ENCODE measurements at regions not wholly inside any gene's neighbourhood (a gene's known extent, or its start where the extent isn't known, plus 50 kb on each side); places are given as distances from the start of the nearest gene placed in this dataset.

- no peak for TF ChIP-seq CTCF (IDR thresholded peaks at IDR 0.05; ENCODE audit: low read depth, low read length)
- DNase-seq (ENCODE audit: extremely low read depth, low read depth): no peak
These were observed 267.0 kb upstream of the MAF start for GRCh38 chr16:79867425-79867997.

DNA sequence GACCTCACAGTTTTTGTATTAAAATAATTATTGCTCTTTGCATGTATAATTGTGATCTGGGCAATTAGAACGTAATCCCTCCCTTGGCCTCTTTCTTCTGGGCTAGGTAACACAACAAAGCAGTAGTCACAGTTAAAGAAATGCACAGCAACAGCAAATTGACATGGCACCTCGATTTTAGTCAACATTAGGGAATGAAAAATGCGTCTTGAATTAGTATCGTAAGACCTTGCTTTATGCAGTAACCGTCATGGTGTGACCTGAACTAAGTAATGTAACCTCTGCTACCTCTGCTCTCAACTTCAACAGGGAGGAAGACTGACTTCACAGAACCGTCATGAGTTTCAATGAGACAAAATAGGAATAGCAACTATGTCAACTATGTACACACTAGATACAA lies 265.4 kb upstream of the MAF start:
- no peak for TF ChIP-seq CTCF (IDR thresholded peaks at IDR 0.05; ENCODE audit: low read depth, low read length)
- no peak for DNase-seq (ENCODE audit: extremely low read depth, low read depth)

DNA sequence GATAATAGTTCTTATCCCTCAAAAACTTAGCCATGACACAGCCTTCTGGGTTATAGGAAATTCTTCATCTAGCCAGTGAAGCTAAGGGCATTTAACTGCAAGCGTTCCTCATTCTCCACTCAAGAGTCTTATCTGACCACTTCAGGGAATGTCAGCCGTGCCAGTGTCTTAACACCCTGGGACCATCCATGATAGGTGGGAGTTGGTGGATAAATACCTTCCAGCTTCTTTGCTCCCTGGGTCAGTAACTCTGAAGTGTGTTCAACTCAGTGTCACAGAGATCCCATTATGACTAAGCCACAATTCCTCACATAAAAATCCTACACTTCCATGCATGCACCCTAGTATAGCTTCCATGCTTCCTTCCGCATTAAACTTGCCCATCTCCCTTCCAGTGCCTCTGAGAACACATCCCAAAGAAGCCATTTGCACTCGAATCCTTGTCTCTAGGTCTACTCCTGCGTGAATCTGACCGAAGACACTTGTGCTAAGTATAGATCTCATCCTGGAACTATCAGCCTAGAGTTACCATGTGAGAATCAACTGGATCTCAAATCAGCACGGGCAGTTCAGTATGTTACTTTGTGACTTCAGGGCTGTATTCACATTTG lies 264.3 kb upstream of the MAF start:
- DNase-seq (ENCODE audit: extremely low read depth, low read depth): no peak

DNA sequence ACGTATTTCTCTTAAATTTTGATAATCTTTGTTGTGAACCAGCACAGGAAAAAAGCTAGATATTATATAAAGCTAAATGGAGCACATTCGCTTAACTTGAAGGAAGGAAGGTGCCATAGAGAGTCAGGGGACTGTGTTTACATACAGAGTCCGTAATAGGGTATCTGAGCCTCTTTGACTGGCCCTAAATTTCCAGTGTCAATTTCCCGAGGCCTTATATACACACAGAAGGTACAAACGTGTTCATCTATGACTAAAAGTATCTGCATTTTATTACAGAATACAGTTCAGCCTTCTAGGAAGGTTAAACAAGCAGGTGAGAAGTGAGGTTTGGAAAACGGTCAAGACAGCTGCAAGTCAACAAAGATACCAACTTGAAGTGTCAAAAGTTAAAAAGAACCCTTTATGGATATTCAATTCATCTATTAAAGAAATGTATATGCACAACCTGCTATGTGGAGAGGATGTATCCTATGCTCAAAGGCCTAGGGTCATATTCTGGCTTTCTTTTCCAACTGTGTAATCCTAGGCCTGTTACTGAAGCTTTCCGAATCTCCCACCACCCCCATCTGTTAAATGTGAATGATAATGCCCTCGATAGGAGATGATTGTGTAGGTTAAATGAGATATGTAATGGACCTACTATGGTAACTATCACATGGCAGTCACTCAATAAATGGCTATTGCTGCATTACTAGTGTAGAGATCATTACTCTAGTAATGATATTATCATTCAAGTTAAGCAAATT lies 263.7 kb upstream of the MAF start:
- DNase-seq (ENCODE audit: extremely low read depth, low read depth): no peak

More for the DNA sequence above, 264.3 kb upstream of the MAF start:
- no peak for TF ChIP-seq CTCF (IDR thresholded peaks at IDR 0.05; ENCODE audit: low read depth, low read length)

DNA sequence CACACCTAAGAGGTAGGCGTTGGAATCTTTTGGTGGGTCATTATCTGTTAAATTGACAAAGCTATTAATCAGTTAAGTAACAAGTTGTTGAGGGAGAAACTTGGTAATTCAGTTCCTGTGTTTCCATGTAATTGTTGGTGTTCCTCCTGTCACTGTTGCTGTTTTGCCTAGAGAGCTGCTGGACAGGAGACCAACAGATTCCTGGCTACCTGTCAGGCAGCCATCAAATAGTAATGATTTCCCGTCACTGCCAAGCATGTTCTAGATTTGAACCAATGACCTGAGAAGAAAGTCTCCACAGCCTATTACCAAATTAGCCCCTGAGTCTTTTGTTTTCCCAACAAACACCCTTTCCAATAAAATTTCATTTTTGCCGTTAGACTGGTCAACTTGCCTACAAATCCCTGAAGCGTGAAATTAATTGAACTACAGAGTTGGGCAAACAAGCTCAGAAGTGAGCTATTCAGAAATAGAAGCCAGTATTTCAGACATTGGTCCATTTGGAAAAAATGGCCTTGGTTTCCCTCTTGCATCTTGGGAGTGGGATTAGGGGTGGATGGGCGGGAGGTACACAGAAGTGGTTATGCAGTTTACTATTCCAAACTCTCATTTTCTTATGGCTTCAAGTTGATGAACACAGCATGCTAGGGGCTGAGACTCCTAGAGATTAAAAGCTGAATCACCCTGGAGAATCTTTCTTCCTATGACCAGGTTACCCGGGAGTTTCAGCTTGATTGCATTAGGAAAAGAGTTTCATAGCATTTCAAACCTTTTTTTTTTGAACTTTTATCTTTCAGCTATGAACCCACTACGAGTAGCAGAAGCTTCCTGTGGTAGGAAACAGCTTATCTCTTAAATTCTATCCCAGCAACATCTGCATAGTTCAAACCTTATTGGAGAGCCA lies 262.8 kb upstream of the MAF start:
- DNase-seq (ENCODE audit: extremely low read depth, low read depth): no peak
- no peak for TF ChIP-seq CTCF (IDR thresholded peaks at IDR 0.05; ENCODE audit: low read depth, low read length)

More for the DNA sequence above, 263.7 kb upstream of the MAF start:
- no peak for TF ChIP-seq CTCF (IDR thresholded peaks at IDR 0.05; ENCODE audit: low read depth, low read length)

DNA sequence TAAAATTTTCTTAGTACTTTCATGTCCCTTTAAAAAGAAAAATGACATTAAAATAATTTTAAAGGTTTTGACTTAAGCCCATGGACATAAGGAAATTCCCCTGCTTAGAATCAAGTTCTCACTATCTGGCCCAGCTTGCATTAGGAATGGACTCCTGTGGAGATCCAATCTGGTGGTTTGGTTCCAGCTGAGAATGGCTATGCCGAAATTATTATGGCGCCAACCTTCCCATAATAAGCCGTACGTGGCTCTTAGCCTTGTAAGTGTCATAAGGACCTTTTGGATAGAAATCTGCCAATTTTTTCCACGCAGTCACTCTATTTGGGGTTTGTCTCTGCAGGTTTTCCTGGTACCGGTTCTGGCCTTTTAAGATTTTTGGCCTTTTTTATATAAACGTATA lies 262.1 kb upstream of the MAF start:
- no peak for DNase-seq (ENCODE audit: extremely low read depth, low read depth)
- no peak for TF ChIP-seq CTCF (IDR thresholded peaks at IDR 0.05; ENCODE audit: low read depth, low read length)
